Gastrocnemius medialis (tissue), 4 donors: ENCODE measurements at regions not wholly inside any gene's neighbourhood (a gene's known extent, or its start where the extent isn't known, plus 50 kb on each side); places are given as distances from the start of the nearest gene placed in this dataset.

Experiments used
- CTCF ChIP-seq, 5 experiments: fragments of 450-650 bp in 3 of 5; fragments of 200-600 bp in 2 of 5; sonication (generic) in 2 of 5; IDR thresholded peaks in 4 of 5; conservative IDR thresholded peaks in 1 of 5; 1 replicate in 4 of 5; 2 replicates in 1 of 5; pipeline ENCODE4 v1.5.1; 2016 to 2019; ENCODE audit warnings: antibody characterized with exemption in 5 of 5, mild to moderate bottlenecking in 3 of 5, moderate library complexity in 3 of 5
- POLR2A ChIP-seq, 2 donors: fragments of 450-650 bp; IDR thresholded peaks; one replicate each; pipeline ENCODE4 v1.6.1; 2017; ENCODE audit warnings: antibody characterized with exemption in 2 of 2, mild to moderate bottlenecking in 2 of 2, moderate library complexity in 2 of 2

GRCh38 chr3:86464180-86464579, 526.8 kb downstream of the VGLL3 start:
- TF ChIP-seq CTCF (IDR thresholded peaks at IDR 0.05 in 4 of 5, conservative IDR thresholded peaks at IDR 0.05 in 1 of 5) = no peak
- TF ChIP-seq POLR2A (IDR thresholded peaks at IDR 0.05) = no peak
